Neural cell (in vitro differentiated cells): ENCODE measurements at regions not wholly inside any gene's neighbourhood (a gene's known extent, or its start where the extent isn't known, plus 50 kb on each side); places are given as distances from the start of the nearest gene placed in this dataset.

Experiments used
- H2AFZ ChIP-seq: fragments of 200-600, 300-800 bp; sonication (generic), shearing (Covaris generic); 2 replicates; pipeline ENCODE4 v1.6.0; 2014; ENCODE audit warnings: low read depth, mild to moderate bottlenecking, antibody characterized with exemption, low read length, moderate library complexity
- H3F3A ChIP-seq: fragments of 200-600 bp; shearing (Covaris generic); 2 replicates; pipeline ENCODE4 v1.6.1; 2016; ENCODE audit warnings: mild to moderate bottlenecking, moderate library complexity, mixed read lengths, antibody characterized with exemption, low read length; ENCODE audit not compliant: insufficient read depth, poor library complexity, severe bottlenecking
- H3K27ac ChIP-seq: fragments of 200-600, 300-800 bp; sonication (generic), shearing (Covaris generic); 2 replicates; pipeline ENCODE4 v1.5.1; 2014; ENCODE audit warnings: mild to moderate bottlenecking, low read length, moderate library complexity
- H3K27me3 ChIP-seq: fragments of 300-800, 200-600 bp; sonication (generic), shearing (Covaris generic); 2 replicates; pipeline ENCODE4 v1.6.0; 2014; ENCODE audit warnings: mild to moderate bottlenecking, low read depth, low read length, moderate library complexity; ENCODE audit not compliant: insufficient read depth
- H3K36me3 ChIP-seq: fragments of 300-800, 200-600 bp; sonication (generic), shearing (Covaris generic); 2 replicates; pipeline ENCODE4 v1.5.1; 2014; ENCODE audit warnings: mild to moderate bottlenecking, antibody characterized with exemption, low read length, moderate library complexity; ENCODE audit not compliant: insufficient read depth
- H3K4me2 ChIP-seq: fragments of 300-800, 200-600 bp; sonication (generic), shearing (Covaris generic); 2 replicates; pipeline ENCODE4 v1.6.0; 2014; ENCODE audit warnings: mild to moderate bottlenecking, low read length
- H3K4me3 ChIP-seq: fragments of 300-800, 200-600 bp; sonication (generic), shearing (Covaris generic); 2 replicates; pipeline ENCODE4 v1.5.1; 2014; ENCODE audit warnings: mild to moderate bottlenecking, low read length, moderate library complexity
- H3K79me2 ChIP-seq: fragments of 200-600 bp; shearing (Covaris generic); replicated peaks from 2 replicates; pipeline ENCODE4 v1.6.0; 2014; ENCODE audit warnings: mild to moderate bottlenecking, low read length, moderate library complexity; ENCODE audit not compliant: insufficient read depth
- H3K9ac ChIP-seq: fragments of 300-800, 200-600 bp; sonication (generic), shearing (Covaris generic); 2 replicates; pipeline ENCODE4 v1.6.1; 2016; ENCODE audit warnings: mild to moderate bottlenecking, low read length, mixed read lengths
- H3K9me2 ChIP-seq: fragments of 200-600 bp; shearing (Covaris generic); 2 replicates; pipeline ENCODE4 v1.6.1; 2016; ENCODE audit warnings: mild to moderate bottlenecking, low read length, mixed read lengths; ENCODE audit not compliant: insufficient read depth
- H3K9me3 ChIP-seq: fragments of 200-600, 300-800 bp; sonication (generic), shearing (Covaris generic); 2 replicates; pipeline ENCODE4 v1.6.1; 2016; ENCODE audit warnings: mild to moderate bottlenecking, mixed run types, low read length, moderate library complexity, mixed read lengths
- H4K20me1 ChIP-seq: fragments of 200-600 bp; shearing (Covaris generic); 2 replicates; pipeline ENCODE4 v1.6.1; 2016; ENCODE audit warnings: mild to moderate bottlenecking, mixed run types; ENCODE audit not compliant: insufficient read depth
- CTCF ChIP-seq: fragments of 450-650 bp; IDR thresholded peaks from 2 replicates; pipeline ENCODE4 v1.5.1; 2014; ENCODE audit warnings: antibody characterized with exemption, mild to moderate bottlenecking, moderate library complexity; ENCODE audit not compliant: poor library complexity, severe bottlenecking
- EP300 ChIP-seq: fragments of 450-650 bp; conservative IDR thresholded peaks from 2 replicates; pipeline ENCODE4 v1.6.1; 2014; ENCODE audit warnings: antibody characterized with exemption, mild to moderate bottlenecking, moderate library complexity; ENCODE audit not compliant: poor library complexity, severe bottlenecking
- EZH2 ChIP-seq: fragments of 200-600, 300-800 bp; shearing (Covaris generic), sonication (generic); IDR thresholded peaks from 2 replicates; pipeline ENCODE4 v1.6.1; 2014; ENCODE audit warnings: antibody characterized with exemption, low read length, borderline replicate concordance, mild to moderate bottlenecking; ENCODE audit not compliant: insufficient read depth, poor library complexity, severe bottlenecking
- MXI1 ChIP-seq: fragments of 450-650 bp; conservative IDR thresholded peaks from 2 replicates; pipeline ENCODE4 v1.6.1; 2014; ENCODE audit warnings: antibody characterized with exemption, mild to moderate bottlenecking; ENCODE audit not compliant: poor library complexity, severe bottlenecking
- POLR2AphosphoS5 ChIP-seq: IDR thresholded peaks from 2 replicates; pipeline ENCODE4 v1.6.1; 2012
- RAD21 ChIP-seq: fragments of 450-650 bp; conservative IDR thresholded peaks from 2 replicates; pipeline ENCODE4 v1.6.1; 2014; ENCODE audit warnings: antibody characterized with exemption, mild to moderate bottlenecking, moderate library complexity
- REST ChIP-seq: IDR thresholded peaks from 2 replicates; pipeline ENCODE4 v1.6.1; 2012; ENCODE audit warnings: borderline replicate concordance
- SMC3 ChIP-seq: fragments of 450-650 bp; conservative IDR thresholded peaks from 2 replicates; pipeline ENCODE4 v1.6.1; 2014; ENCODE audit warnings: antibody characterized with exemption, mild to moderate bottlenecking, moderate library complexity; ENCODE audit not compliant: poor library complexity
- TAF1 ChIP-seq: IDR thresholded peaks from 2 replicates; pipeline ENCODE4 v1.6.1; 2012; ENCODE audit warnings: low read depth

- no peak overlapping the region for H2AFZ ChIP-seq
- no peaks in the 10 kb centered on the region for H4K20me1 ChIP-seq
- H3K9me3 ChIP-seq, result no peaks in the 10 kb centered on the region
- peaks cover 14% of the 10 kb centered on the region for H3K27me3 ChIP-seq
- H3F3A ChIP-seq, result no peaks in the 10 kb centered on the region
- no peaks in the 10 kb centered on the region for H3K9me2 ChIP-seq
- no peak overlapping the region for H3K4me2 ChIP-seq
- no peak overlapping the region for H3K4me3 ChIP-seq
- no peaks in the 10 kb centered on the region for H3K79me2 ChIP-seq
- H3K36me3 ChIP-seq, result no peaks in the 10 kb centered on the region
- no peak overlapping the region for H3K27ac ChIP-seq
- no peak overlapping the region for H3K9ac ChIP-seq
- TF ChIP-seq RAD21 (no peak), EP300 (no peak), TAF1 (no peak), MXI1 (no peak), EZH2 (no peak), REST (no peak), CTCF (no peak), POLR2AphosphoS5 (no peak), SMC3 (no peak)
Observed at GRCh38 chr10:84607044-84607443, 278.7 kb downstream of the CCSER2 start.

- Histone ChIP-seq H3K36me3 (no peaks in the 10 kb centered on the region), H3K9me3 (no peaks in the 10 kb centered on the region), H3K4me3 (no peak overlapping the region), H3K27ac (no peak overlapping the region), H3K9me2 (no peaks in the 10 kb centered on the region), H4K20me1 (no peaks in the 10 kb centered on the region), H3K4me2 (no peak overlapping the region), H3K9ac (no peak overlapping the region), H2AFZ (no peak overlapping the region), H3K27me3 (peaks cover 10% of the 10 kb centered on the region), H3K79me2 (no peaks in the 10 kb centered on the region), H3F3A (no peaks in the 10 kb centered on the region)
- TF ChIP-seq MXI1 (no peak), EZH2 (no peak), RAD21 (no peak)
Observed at GRCh38 chr10:84607523-84607922, 279.1 kb downstream of the CCSER2 start.

- H3K9ac ChIP-seq, result no peak overlapping the region
- H3K9me2 ChIP-seq, result no peaks in the 10 kb centered on the region
- H2AFZ ChIP-seq, result no peak overlapping the region
- no peaks in the 10 kb centered on the region for H4K20me1 ChIP-seq
- no peak overlapping the region for H3K4me2 ChIP-seq
- H3K27me3 ChIP-seq, result peaks cover 4% of the 10 kb centered on the region
- no peak overlapping the region for H3K4me3 ChIP-seq
- no peaks in the 10 kb centered on the region for H3K79me2 ChIP-seq
- H3K27ac ChIP-seq, result no peak overlapping the region
- TF ChIP-seq CTCF (no peak), RAD21 (no peak), TAF1 (no peak), REST (no peak), EZH2 (no peak), EP300 (no peak), SMC3 (no peak), MXI1 (no peak), POLR2AphosphoS5 (no peak)
- no peaks in the 10 kb centered on the region for H3K9me3 ChIP-seq
- H3F3A ChIP-seq, result no peaks in the 10 kb centered on the region
- no peaks in the 10 kb centered on the region for H3K36me3 ChIP-seq
Observed at GRCh38 chr10:84608126-84608525, 279.7 kb downstream of the CCSER2 start.
